ENCODE measurements at regions not wholly inside any gene's neighbourhood (a gene's known extent, or its start where the extent isn't known, plus 50 kb on each side); places are given as distances from the start of the nearest gene placed in this dataset.

DNA sequence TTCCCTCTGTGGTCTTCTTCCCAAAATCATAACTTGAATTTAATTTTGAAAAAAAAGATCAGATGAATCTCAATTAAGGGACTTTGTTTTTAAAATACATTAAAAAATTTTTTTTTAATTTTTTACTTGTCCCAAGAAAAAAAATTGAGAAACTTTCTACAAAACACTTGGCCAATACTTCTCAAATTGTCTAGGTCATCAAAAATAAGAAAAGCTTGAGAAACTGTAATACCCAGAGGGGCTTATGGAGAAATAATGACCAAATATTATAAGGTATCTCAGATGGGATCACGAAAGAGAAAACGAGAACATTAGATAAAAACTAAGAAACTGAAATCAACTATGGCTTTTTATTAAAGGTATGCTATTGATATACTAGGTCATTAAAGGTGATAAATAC, 835.0 kb downstream of the GATA3 start:
- RAD21 ChIA-PET (ENCODE audit: unreplicated experiment) = no interaction called here
- no peak overlapping the region for H3K9ac ChIP-seq (ENCODE audit: control insufficient read depth, insufficient read depth, low read length)
- H4K20me1 ChIP-seq (ENCODE audit: control insufficient read depth, insufficient read depth) = no peaks in the 10 kb centered on the region
- in situ Hi-C loops (cut with MboI) (no loop called here), intact Hi-C loops (cut with micrococcal nuclease; ENCODE audit: unreplicated experiment) (no loop called here)
- no peaks in the 10 kb centered on the region for H3K27me3 ChIP-seq (replicated peaks in 1 of 2; ENCODE audit: control insufficient read depth in 2 of 2, insufficient read depth in 2 of 2, low read length in 1 of 2)
- H3K4me3 ChIP-seq = no peak overlapping the region
- no peak overlapping the region for H3K4me2 ChIP-seq (ENCODE audit: control insufficient read depth, insufficient read depth)
- no peaks in the 10 kb centered on the region for H3K4me1 ChIP-seq (ENCODE audit: control insufficient read depth, insufficient read depth, low read length)
- no peaks in the 10 kb centered on the region for H3K9me3 ChIP-seq (replicated peaks; ENCODE audit: control insufficient read depth, insufficient read depth, low read length)
- no peaks in the 10 kb centered on the region for H3K36me3 ChIP-seq (ENCODE audit: control insufficient read depth in 2 of 2, insufficient read depth in 2 of 2, low read length in 1 of 2)
- POLR2A ChIA-PET = no interaction called here
- no peak for DNase-seq (ENCODE audit: low read depth, low spot score)
- no peaks in the 10 kb centered on the region for H3K79me2 ChIP-seq (ENCODE audit: control insufficient read depth, insufficient read depth, low read length)
- no TSS peak for BruUV-seq (replicated peaks)
- CTCF ChIA-PET = no interaction called here
- SMC1A ChIA-PET (ENCODE audit: uncharacterized antibody, unreplicated experiment) = no interaction called here
- TF ChIP-seq POLR2AphosphoS2 (IDR thresholded peaks at IDR 0.05; ENCODE audit: low read depth, low read length) (no peak), ATF7 (IDR thresholded peaks at IDR 0.05; ENCODE audit: low read depth) (no peak), SP1 (IDR thresholded peaks at IDR 0.05; ENCODE audit: low read depth, low read length) (no peak)
- ATAC-seq = no peak
- no peak for FAIRE-seq
- H2AFZ ChIP-seq (ENCODE audit: control insufficient read depth, low read depth, low read length) = no peak overlapping the region
- no peak overlapping the region for H3K27ac ChIP-seq (ENCODE audit: control insufficient read depth, insufficient read depth)
- WGBS (ENCODE audit: insufficient coverage, insufficient replicate concordance, low lambda C conversion rate, missing lambda C conversion rate) = 0% methylated on average over 2 of the region's 2 CpGs

DNA sequence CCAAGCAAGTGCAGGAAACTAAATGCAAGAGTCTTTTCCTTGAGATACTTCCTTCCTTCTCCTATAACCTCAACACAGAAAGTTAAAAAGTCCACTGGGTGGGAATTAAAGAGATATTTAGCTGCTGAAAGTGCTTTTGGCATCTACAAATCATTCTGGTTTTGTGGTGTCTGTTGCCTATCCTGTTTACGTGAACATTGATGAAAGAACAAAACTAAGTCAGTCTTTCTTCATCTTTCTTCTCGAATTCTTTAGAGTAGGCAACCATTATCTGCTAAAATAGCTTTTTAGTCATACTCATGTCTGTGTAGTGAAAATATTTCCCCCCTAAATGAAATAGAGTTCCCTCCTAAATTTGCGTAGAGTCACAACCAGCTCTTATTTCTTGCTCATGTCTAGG, 838.6 kb downstream of the GATA3 start:
- Histone ChIP-seq H3K9ac (ENCODE audit: control insufficient read depth, insufficient read depth, low read length) (no peak overlapping the region), H3K79me2 (ENCODE audit: control insufficient read depth, insufficient read depth, low read length) (no peaks in the 10 kb centered on the region), H3K4me3 (no peak overlapping the region), H3K4me1 (ENCODE audit: control insufficient read depth, insufficient read depth, low read length) (no peaks in the 10 kb centered on the region), H3K27me3 (replicated peaks in 1 of 2; ENCODE audit: control insufficient read depth in 2 of 2, insufficient read depth in 2 of 2, low read length in 1 of 2) (no peaks in the 10 kb centered on the region), H2AFZ (ENCODE audit: control insufficient read depth, low read depth, low read length) (no peak overlapping the region), H4K20me1 (ENCODE audit: control insufficient read depth, insufficient read depth) (no peaks in the 10 kb centered on the region), H3K27ac (ENCODE audit: control insufficient read depth, insufficient read depth) (no peak overlapping the region), H3K36me3 (ENCODE audit: control insufficient read depth in 2 of 2, insufficient read depth in 2 of 2, low read length in 1 of 2) (no peaks in the 10 kb centered on the region), H3K9me3 (replicated peaks; ENCODE audit: control insufficient read depth, insufficient read depth, low read length) (no peaks in the 10 kb centered on the region), H3K4me2 (ENCODE audit: control insufficient read depth, insufficient read depth) (no peak overlapping the region)
- DNase-seq (ENCODE audit: low read depth, low spot score) (no peak), FAIRE-seq (no peak), ATAC-seq (no peak)
- ChIA-PET SMC1A (ENCODE audit: uncharacterized antibody, unreplicated experiment) (no interaction called here), CTCF (interaction anchor here (0.6 kb wide), 1 partner anchor 466 kb away, joined by 6 read pairs; no protein-coding TSS in a partner anchor), RAD21 (ENCODE audit: unreplicated experiment) (no interaction called here), POLR2A (no interaction called here)
- intact Hi-C loops (cut with micrococcal nuclease; ENCODE audit: unreplicated experiment) (no loop called here), in situ Hi-C loops (cut with MboI) (no loop called here)
- WGBS (ENCODE audit: insufficient coverage, insufficient replicate concordance, low lambda C conversion rate, missing lambda C conversion rate) = 33% methylated on average over 3 of the region's 3 CpGs
- BruUV-seq (replicated peaks) = no TSS peak
- TF ChIP-seq POLR2AphosphoS2 (IDR thresholded peaks at IDR 0.05; ENCODE audit: low read depth, low read length) (no peak), GATAD2B (conservative IDR thresholded peaks at IDR 0.05; ENCODE audit: low read depth) (no peak), SMARCA5 (IDR thresholded peaks at IDR 0.05) (no peak), SPI1 (IDR thresholded peaks at IDR 0.05; ENCODE audit: borderline replicate concordance, insufficient read depth, low read depth, low read length) (no peak), BCL11A (IDR thresholded peaks at IDR 0.05; ENCODE audit: low read depth, low read length) (no peak), RB1 (IDR thresholded peaks at IDR 0.05; ENCODE audit: borderline replicate concordance) (no peak)
- TF ChIP-seq, protein P1, sequence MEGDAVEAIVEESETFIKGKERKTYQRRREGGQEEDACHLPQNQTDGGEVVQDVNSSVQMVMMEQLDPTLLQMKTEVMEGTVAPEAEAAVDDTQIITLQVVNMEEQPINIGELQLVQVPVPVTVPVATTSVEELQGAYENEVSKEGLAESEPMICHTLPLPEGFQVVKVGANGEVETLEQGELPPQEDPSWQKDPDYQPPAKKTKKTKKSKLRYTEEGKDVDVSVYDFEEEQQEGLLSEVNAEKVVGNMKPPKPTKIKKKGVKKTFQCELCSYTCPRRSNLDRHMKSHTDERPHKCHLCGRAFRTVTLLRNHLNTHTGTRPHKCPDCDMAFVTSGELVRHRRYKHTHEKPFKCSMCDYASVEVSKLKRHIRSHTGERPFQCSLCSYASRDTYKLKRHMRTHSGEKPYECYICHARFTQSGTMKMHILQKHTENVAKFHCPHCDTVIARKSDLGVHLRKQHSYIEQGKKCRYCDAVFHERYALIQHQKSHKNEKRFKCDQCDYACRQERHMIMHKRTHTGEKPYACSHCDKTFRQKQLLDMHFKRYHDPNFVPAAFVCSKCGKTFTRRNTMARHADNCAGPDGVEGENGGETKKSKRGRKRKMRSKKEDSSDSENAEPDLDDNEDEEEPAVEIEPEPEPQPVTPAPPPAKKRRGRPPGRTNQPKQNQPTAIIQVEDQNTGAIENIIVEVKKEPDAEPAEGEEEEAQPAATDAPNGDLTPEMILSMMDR (IDR thresholded peaks at IDR 0.05 in 2 of 3, conservative IDR thresholded peaks at IDR 0.05 in 1 of 3; ENCODE audit: control insufficient read depth in 2 of 3, extremely low read depth in 1 of 3, insufficient read depth in 1 of 3, low read depth in 3 of 3, low read length in 3 of 3) = no peak
- TF ChIP-seq, protein P2, sequence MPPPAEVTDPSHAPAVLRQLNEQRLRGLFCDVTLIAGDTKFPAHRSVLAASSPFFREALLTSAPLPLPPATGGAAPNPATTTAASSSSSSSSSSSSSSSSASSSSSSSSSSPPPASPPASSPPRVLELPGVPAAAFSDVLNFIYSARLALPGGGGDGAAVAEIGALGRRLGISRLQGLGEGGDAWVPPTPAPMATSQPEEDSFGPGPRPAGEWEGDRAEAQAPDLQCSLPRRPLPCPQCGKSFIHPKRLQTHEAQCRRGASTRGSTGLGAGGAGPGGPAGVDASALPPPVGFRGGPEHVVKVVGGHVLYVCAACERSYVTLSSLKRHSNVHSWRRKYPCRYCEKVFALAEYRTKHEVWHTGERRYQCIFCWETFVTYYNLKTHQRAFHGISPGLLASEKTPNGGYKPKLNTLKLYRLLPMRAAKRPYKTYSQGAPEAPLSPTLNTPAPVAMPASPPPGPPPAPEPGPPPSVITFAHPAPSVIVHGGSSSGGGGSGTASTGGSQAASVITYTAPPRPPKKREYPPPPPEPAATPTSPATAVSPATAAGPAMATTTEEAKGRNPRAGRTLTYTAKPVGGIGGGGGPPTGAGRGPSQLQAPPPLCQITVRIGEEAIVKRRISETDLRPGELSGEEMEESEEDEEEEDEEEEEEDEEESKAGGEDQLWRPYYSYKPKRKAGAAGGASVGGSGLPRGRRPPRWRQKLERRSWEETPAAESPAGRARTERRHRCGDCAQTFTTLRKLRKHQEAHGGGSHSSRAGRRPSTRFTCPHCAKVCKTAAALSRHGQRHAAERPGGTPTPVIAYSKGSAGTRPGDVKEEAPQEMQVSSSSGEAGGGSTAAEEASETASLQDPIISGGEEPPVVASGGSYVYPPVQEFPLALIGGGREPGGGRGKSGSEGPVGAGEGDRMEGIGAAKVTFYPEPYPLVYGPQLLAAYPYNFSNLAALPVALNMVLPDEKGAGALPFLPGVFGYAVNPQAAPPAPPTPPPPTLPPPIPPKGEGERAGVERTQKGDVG (CRISPR knock-in tag; IDR thresholded peaks at IDR 0.05) = no peak
